Tibial artery (tissue), 4 donors: ENCODE measurements at regions not wholly inside any gene's neighbourhood (a gene's known extent, or its start where the extent isn't known, plus 50 kb on each side); places are given as distances from the start of the nearest gene placed in this dataset.
"Not testable (repeated sequence)": the region's sequence is repeated elsewhere in the genome, so short reads cannot be mapped to it uniquely, and the experiment has no call there.

Experiments
- DNase-seq, 2 donors: peaks; one replicate each; pipeline ENCODE4 v3.0.0-alpha.2; 2019
- H3K27ac ChIP-seq, 2 donors: fragments of 200-600 bp; sonication (generic) in 1 of 2; 1 replicate in 1 of 2; 2 replicates in 1 of 2; pipeline ENCODE4 v1.5.1; 2018 to 2019; ENCODE audit warnings: mild to moderate bottlenecking in 1 of 2
- H3K27me3 ChIP-seq, 2 donors: fragments of 200-600 bp; sonication (generic) in 1 of 2; one replicate each; pipeline versions ENCODE4 v1.5.1 to v1.6.0; 2016 to 2019
- H3K36me3 ChIP-seq, 3 donors: fragments of 200-600 bp; sonication (generic) in 2 of 3; one replicate each; pipeline ENCODE4 v1.5.1; 2016 to 2019; ENCODE audit warnings: mild to moderate bottlenecking in 2 of 3
- H3K4me1 ChIP-seq, 4 donors: fragments of 200-600 bp; sonication (generic) in 2 of 4; 1 replicate in 3 of 4; 2 replicates in 1 of 4; pipeline ENCODE4 v1.5.1; 2016 to 2019
- H3K4me3 ChIP-seq, 2 donors: fragments of 200-600 bp; sonication (generic) in 1 of 2; 1 replicate in 1 of 2; 2 replicates in 1 of 2; pipeline ENCODE4 v1.5.1; 2018 to 2019; ENCODE audit warnings: mild to moderate bottlenecking in 2 of 2
- H3K9me3 ChIP-seq, 3 donors: fragments of 200-600 bp; sonication (generic) in 1 of 3; one replicate each; pipeline ENCODE4 v1.5.1; 2016 to 2019
- CTCF ChIP-seq, 2 experiments: fragments of 200-600 bp in 1 of 2; fragments of 450-650 bp in 1 of 2; IDR thresholded peaks; one replicate each; pipeline ENCODE4 v1.5.1; 2017 to 2019; ENCODE audit warnings: antibody characterized with exemption in 2 of 2, mild to moderate bottlenecking in 1 of 2, moderate library complexity in 1 of 2
- intact Hi-C: fragments of 100-400 bp; cut with DNase I; formaldehyde crosslinking; loops from one replicate; pipeline ENCODE4 v1.15.0; 2023; ENCODE audit warnings: low total_unique reads

DNA sequence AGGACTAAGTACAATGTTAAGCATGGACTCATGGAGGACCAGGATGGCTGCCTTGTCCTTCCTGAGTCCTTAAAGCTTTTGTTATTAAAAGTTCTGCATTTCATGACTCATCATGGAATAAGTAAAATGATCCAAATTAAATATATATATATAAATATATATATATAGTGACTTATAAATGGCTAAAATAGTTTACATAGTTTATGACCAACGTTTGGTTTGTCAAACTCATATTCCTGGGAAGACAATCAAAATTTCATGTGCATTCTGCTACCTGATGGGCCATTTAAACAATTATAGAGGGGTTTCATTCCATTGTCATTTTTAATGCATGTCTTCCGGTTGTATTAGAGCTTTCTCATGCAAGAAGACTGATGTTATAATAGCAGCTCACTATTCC is 1190.7 kb downstream of the FSCB start:
- no peaks in the 10 kb centered on the region for H3K9me3 ChIP-seq
- H3K4me3 ChIP-seq, result no peak overlapping the region
- no peak for DNase-seq
- intact Hi-C loops, result no loop called here
- no peak overlapping the region for H3K27ac ChIP-seq
- no peaks in the 10 kb centered on the region for H3K4me1 ChIP-seq
- H3K36me3 ChIP-seq, result no peaks in the 10 kb centered on the region
- no peak for TF ChIP-seq CTCF (IDR thresholded peaks at IDR 0.05)
- H3K27me3 ChIP-seq, result no peaks in the 10 kb centered on the region

GRCh38 chr14:43313719-43314118 is 1193.4 kb downstream of the FSCB start:
- H3K4me1 ChIP-seq, result no peaks in the 10 kb centered on the region
- H3K27me3 ChIP-seq, result no peaks in the 10 kb centered on the region
- H3K27ac ChIP-seq, result no peak overlapping the region
- intact Hi-C loops, result no loop called here
- no peak for TF ChIP-seq CTCF (IDR thresholded peaks at IDR 0.05)
- no peaks in the 10 kb centered on the region for H3K36me3 ChIP-seq
- H3K9me3 ChIP-seq, result no peaks in the 10 kb centered on the region
- no peak for DNase-seq
- H3K4me3 ChIP-seq, result no peak overlapping the region

GRCh38 chr14:43308421-43309110 is 1198.5 kb downstream of the FSCB start:
- intact Hi-C loops, result no loop called here
- TF ChIP-seq CTCF (IDR thresholded peaks at IDR 0.05), result no peak
- Histone ChIP-seq H3K9me3 (no peaks in the 10 kb centered on the region), H3K4me1 (no peaks in the 10 kb centered on the region), H3K27ac (no peak overlapping the region), H3K4me3 (no peak overlapping the region), H3K36me3 (no peaks in the 10 kb centered on the region), H3K27me3 (no peaks in the 10 kb centered on the region)
- no peak for DNase-seq

DNA sequence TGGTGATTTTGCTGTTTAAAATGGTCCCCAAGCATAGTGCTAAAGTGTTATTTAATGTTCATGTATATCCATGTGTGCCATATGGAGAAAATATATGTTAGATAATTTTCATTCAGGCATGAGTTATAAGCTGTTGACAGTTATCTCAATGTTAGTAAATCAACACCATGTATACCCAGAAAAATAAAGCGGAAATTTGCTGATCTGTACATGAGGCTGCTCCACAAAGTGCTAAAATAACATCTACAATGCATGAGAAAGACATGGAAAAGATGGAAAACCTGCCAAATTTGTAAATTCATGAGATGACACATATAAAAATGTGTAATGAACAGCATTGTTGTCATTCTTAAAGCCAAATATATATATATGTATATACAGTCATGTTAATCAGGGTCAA is 1199.2 kb downstream of the FSCB start:
- H3K36me3 ChIP-seq, result no peaks in the 10 kb centered on the region
- no peaks in the 10 kb centered on the region for H3K27me3 ChIP-seq
- intact Hi-C loops, result no loop called here
- H3K4me1 ChIP-seq, result no peaks in the 10 kb centered on the region
- no peak overlapping the region for H3K27ac ChIP-seq
- no peak overlapping the region for H3K4me3 ChIP-seq
- no peak for DNase-seq
- no peaks in the 10 kb centered on the region for H3K9me3 ChIP-seq
- no peak for TF ChIP-seq CTCF (IDR thresholded peaks at IDR 0.05)

- H3K4me3 ChIP-seq, result no peak overlapping the region
- TF ChIP-seq CTCF (IDR thresholded peaks at IDR 0.05), result no peak
- intact Hi-C loops, result no loop called here
- H3K36me3 ChIP-seq, result no peaks in the 10 kb centered on the region
- no peaks in the 10 kb centered on the region for H3K9me3 ChIP-seq
- no peak for DNase-seq
- no peak overlapping the region for H3K27ac ChIP-seq
- H3K27me3 ChIP-seq, result no peaks in the 10 kb centered on the region
- H3K4me1 ChIP-seq, result no peaks in the 10 kb centered on the region
Observed at GRCh38 chr14:43306053-43306452, 1201.0 kb downstream of the FSCB start.

DNA sequence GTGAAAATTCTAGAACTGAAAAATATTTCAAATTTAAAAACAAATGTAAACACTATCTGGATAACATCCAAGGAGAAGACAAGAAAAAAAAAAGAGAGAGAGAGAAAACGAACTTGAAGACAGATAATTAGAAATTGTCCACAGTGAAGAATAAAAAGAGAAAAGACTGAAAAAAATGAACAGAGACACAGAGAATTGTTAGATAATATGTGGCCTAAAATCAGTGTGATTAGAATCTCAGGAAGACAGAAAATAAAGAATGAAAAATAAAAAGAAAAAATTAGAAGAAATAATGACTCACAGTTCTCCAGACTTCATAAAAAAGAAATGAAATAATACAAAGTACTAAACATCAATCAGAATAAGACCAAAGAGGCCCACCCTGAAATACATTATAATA is 1209.3 kb downstream of the FSCB start:
- Histone ChIP-seq H3K4me3 (no peak overlapping the region), H3K9me3 (no peaks in the 10 kb centered on the region), H3K27ac (no peak overlapping the region), H3K27me3 (no peaks in the 10 kb centered on the region), H3K4me1 (no peaks in the 10 kb centered on the region), H3K36me3 (no peaks in the 10 kb centered on the region)
- no peak for TF ChIP-seq CTCF (IDR thresholded peaks at IDR 0.05)
- intact Hi-C loops, result no loop called here
- DNase-seq, result no peak

DNA sequence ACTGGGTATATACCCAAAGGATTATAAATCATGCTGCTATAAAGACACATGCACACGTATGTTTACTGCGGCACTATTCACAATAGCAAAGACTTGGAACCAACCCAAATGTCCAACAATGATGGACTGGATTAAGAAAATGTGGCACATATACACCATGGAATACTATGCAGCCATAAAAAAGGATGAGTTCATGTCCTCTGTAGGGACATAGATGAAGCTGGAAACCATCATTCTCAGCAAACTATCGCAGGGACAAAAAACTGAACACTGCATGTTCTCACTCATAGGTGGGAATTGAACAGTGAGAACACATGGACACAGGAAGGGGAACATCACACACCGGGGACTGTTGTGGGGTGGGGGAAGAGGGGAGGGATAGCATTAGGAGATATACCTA is 1211.0 kb downstream of the FSCB start:
- H3K36me3 ChIP-seq, DNase-seq, H3K4me1 ChIP-seq, H3K27ac ChIP-seq, intact Hi-C loops, H3K9me3 ChIP-seq, H3K4me3 ChIP-seq, H3K27me3 ChIP-seq: not testable (repeated sequence)
